Activated T-cell treated with anti-CD3 and anti-CD28 coated beads, Interleukin-2, amount 50 U/mL, for 72 hours (primary cell): ENCODE measurements at regions not wholly inside any gene's neighbourhood (a gene's known extent, or its start where the extent isn't known, plus 50 kb on each side); places are given as distances from the start of the nearest gene placed in this dataset.

Source experiments
- ATAC-seq, 2 donors: fragments of 150-1000 bp; cut with Tn5 transposase; replicated peaks in 1 of 2; 2 replicates each; pipeline ENCODE4 v1.10.0; 2021; ENCODE audit warnings: moderate library complexity in 2 of 2, mild to moderate bottlenecking in 1 of 2
- DNase-seq, 2 donors: peaks; one replicate each; pipeline ENCODE4 v3.0.0; 2021 to 2022; ENCODE audit warnings: mixed read lengths in 1 of 2
- H3K27ac Mint-ChIP-seq: one replicate; pipeline ENCODE4 v1.8.0; 2022; ENCODE audit warnings: mild to moderate bottlenecking, moderate library complexity, mixed read lengths
- H3K27me3 Mint-ChIP-seq: one replicate; pipeline ENCODE4 v1.8.0; 2022; ENCODE audit warnings: low read depth, mixed read lengths
- H3K36me3 Mint-ChIP-seq, 2 donors: one replicate each; pipeline ENCODE4 v1.8.0; 2022; ENCODE audit warnings: mixed read lengths in 2 of 2, mild to moderate bottlenecking in 1 of 2; ENCODE audit not compliant: insufficient read depth in 2 of 2
- H3K4me1 Mint-ChIP-seq: one replicate; pipeline ENCODE4 v1.8.0; 2022; ENCODE audit warnings: low read depth, mixed read lengths
- H3K4me3 Mint-ChIP-seq, 2 donors: one replicate each; pipeline ENCODE4 v1.8.0; 2022; ENCODE audit warnings: mild to moderate bottlenecking in 2 of 2, mixed read lengths in 2 of 2, moderate library complexity in 2 of 2
- H3K9me3 Mint-ChIP-seq, 2 donors: one replicate each; pipeline ENCODE4 v1.8.0; 2022; ENCODE audit warnings: mixed read lengths in 2 of 2

GRCh38 chr15:100760357-100760903 lies 119.2 kb upstream of the ALDH1A3 start:
- no peak for ATAC-seq
- H3K27ac Mint-ChIP-seq: no peak overlapping the region
- H3K4me1 Mint-ChIP-seq: peaks cover 14% of the 10 kb centered on the region
- H3K4me3 Mint-ChIP-seq: no peak overlapping the region
- DNase-seq: no peak
- H3K36me3 Mint-ChIP-seq: no peaks in the 10 kb centered on the region
- peaks cover 37% of the 10 kb centered on the region for H3K27me3 Mint-ChIP-seq
- no peaks in the 10 kb centered on the region for H3K9me3 Mint-ChIP-seq

- Mint-ChIP-seq H3K27ac (no peak overlapping the region), H3K36me3 (no peaks in the 10 kb centered on the region), H3K4me3 (no peak overlapping the region), H3K27me3 (peaks cover 41% of the 10 kb centered on the region), H3K9me3 (no peaks in the 10 kb centered on the region), H3K4me1 (peaks cover 14% of the 10 kb centered on the region)
- DNase-seq (no peak), ATAC-seq (no peak)
These were observed 118.2 kb upstream of the ALDH1A3 start for GRCh38 chr15:100761290-100761935.

- no peak for ATAC-seq
- H3K9me3 Mint-ChIP-seq: no peaks in the 10 kb centered on the region
- H3K27me3 Mint-ChIP-seq: peaks cover 38% of the 10 kb centered on the region
- H3K36me3 Mint-ChIP-seq: no peaks in the 10 kb centered on the region
- peaks cover 14% of the 10 kb centered on the region for H3K4me1 Mint-ChIP-seq
- H3K4me3 Mint-ChIP-seq: no peak overlapping the region
- no peak for DNase-seq
- H3K27ac Mint-ChIP-seq: no peak overlapping the region
These were observed 117.3 kb upstream of the ALDH1A3 start for GRCh38 chr15:100762289-100762688.

GRCh38 chr15:100762913-100763834 lies 116.5 kb upstream of the ALDH1A3 start:
- H3K4me1 Mint-ChIP-seq: peaks cover 14% of the 10 kb centered on the region
- H3K27ac Mint-ChIP-seq: no peak overlapping the region
- no peaks in the 10 kb centered on the region for H3K36me3 Mint-ChIP-seq
- H3K4me3 Mint-ChIP-seq: no peak overlapping the region
- no peak for ATAC-seq
- H3K9me3 Mint-ChIP-seq: no peaks in the 10 kb centered on the region
- peaks cover 37% of the 10 kb centered on the region for H3K27me3 Mint-ChIP-seq
- no peak for DNase-seq

GRCh38 chr15:100763835-100764750 lies 115.5 kb upstream of the ALDH1A3 start:
- no peaks in the 10 kb centered on the region for H3K36me3 Mint-ChIP-seq
- H3K4me1 Mint-ChIP-seq: peaks cover 14% of the 10 kb centered on the region
- H3K27ac Mint-ChIP-seq: no peak overlapping the region
- DNase-seq (no peak), ATAC-seq (no peak)
- H3K27me3 Mint-ChIP-seq: peaks cover 30% of the 10 kb centered on the region
- H3K9me3 Mint-ChIP-seq: no peaks in the 10 kb centered on the region
- H3K4me3 Mint-ChIP-seq: no peak overlapping the region

- Mint-ChIP-seq H3K4me1 (peaks cover 5% of the 10 kb centered on the region), H3K27ac (no peak overlapping the region), H3K27me3 (peaks cover 23% of the 10 kb centered on the region), H3K9me3 (no peaks in the 10 kb centered on the region), H3K4me3 (no peak overlapping the region), H3K36me3 (no peaks in the 10 kb centered on the region)
- ATAC-seq (no peak), DNase-seq (no peak)
These were observed 114.7 kb upstream of the ALDH1A3 start for GRCh38 chr15:100764778-100765466.

GRCh38 chr15:100765467-100766241 lies 114.0 kb upstream of the ALDH1A3 start:
- Mint-ChIP-seq H3K36me3 (no peaks in the 10 kb centered on the region), H3K4me3 (no peak overlapping the region), H3K4me1 (peaks cover 4% of the 10 kb centered on the region), H3K9me3 (no peaks in the 10 kb centered on the region), H3K27me3 (peaks cover 26% of the 10 kb centered on the region), H3K27ac (no peak overlapping the region)
- no peak for ATAC-seq
- no peak for DNase-seq

- no peak overlapping the region for H3K27ac Mint-ChIP-seq
- ATAC-seq: no peak
- H3K27me3 Mint-ChIP-seq: peaks cover 23% of the 10 kb centered on the region
These were observed 113.2 kb upstream of the ALDH1A3 start for GRCh38 chr15:100766243-100767000.

GRCh38 chr15:100767001-100767825 lies 112.4 kb upstream of the ALDH1A3 start:
- Mint-ChIP-seq H3K9me3 (no peaks in the 10 kb centered on the region), H3K4me3 (no peak overlapping the region), H3K4me1 (peaks cover 4% of the 10 kb centered on the region), H3K27me3 (peaks cover 15% of the 10 kb centered on the region), H3K36me3 (no peaks in the 10 kb centered on the region), H3K27ac (no peak overlapping the region)
- DNase-seq (no peak), ATAC-seq (no peak)

More at GRCh38 chr15:100766243-100767000, 113.2 kb upstream of the ALDH1A3 start:
- no peak for DNase-seq
- H3K4me1 Mint-ChIP-seq: peaks cover 4% of the 10 kb centered on the region
- H3K36me3 Mint-ChIP-seq: no peaks in the 10 kb centered on the region
- no peak overlapping the region for H3K4me3 Mint-ChIP-seq
- H3K9me3 Mint-ChIP-seq: no peaks in the 10 kb centered on the region

- Mint-ChIP-seq H3K4me1 (no peaks in the 10 kb centered on the region), H3K27ac (no peak overlapping the region), H3K9me3 (no peaks in the 10 kb centered on the region), H3K36me3 (no peaks in the 10 kb centered on the region), H3K27me3 (peaks cover 13% of the 10 kb centered on the region), H3K4me3 (no peak overlapping the region)
- DNase-seq (no peak), ATAC-seq (no peak)
These were observed 111.1 kb upstream of the ALDH1A3 start for GRCh38 chr15:100768501-100768931.
